Activated CD4-positive, alpha-beta T cell treated with anti-CD3 and anti-CD28 coated beads, Interleukin-2, amount 10 ng/mL, durations not matched to agents 24 days and 14 days (primary cell): ENCODE measurements at regions not wholly inside any gene's neighbourhood (a gene's known extent, or its start where the extent isn't known, plus 50 kb on each side); places are given as distances from the start of the nearest gene placed in this dataset.
A peak's percentile ranks its signal among the peaks of the same experiment; 100 is the strongest.
"Not testable (repeated sequence)": the region's sequence is repeated elsewhere in the genome, so short reads cannot be mapped to it uniquely, and the experiment has no call there.

Experiments
- DNase-seq: peaks from one replicate; pipeline ENCODE4 v3.0.0; 2022
- H3K27ac Mint-ChIP-seq: one replicate; pipeline ENCODE4 v1.8.0; 2022; ENCODE audit warnings: mild to moderate bottlenecking, mixed read lengths
- H3K27me3 Mint-ChIP-seq: one replicate; pipeline ENCODE4 v1.8.0; 2022; ENCODE audit warnings: mixed read lengths
- H3K36me3 Mint-ChIP-seq: one replicate; pipeline ENCODE4 v1.8.0; 2022; ENCODE audit warnings: low read depth, mild to moderate bottlenecking, mixed read lengths
- H3K4me1 Mint-ChIP-seq: one replicate; pipeline ENCODE4 v1.8.0; 2021; ENCODE audit warnings: mixed read lengths
- H3K4me3 Mint-ChIP-seq: one replicate; pipeline ENCODE4 v1.8.0; 2022; ENCODE audit warnings: mild to moderate bottlenecking, moderate library complexity, mixed read lengths
- H3K9me3 Mint-ChIP-seq: one replicate; pipeline ENCODE4 v1.8.0; 2021; ENCODE audit warnings: mixed read lengths
- intact Hi-C: fragments of 100-400 bp; cut with micrococcal nuclease; formaldehyde crosslinking; loops from one replicate; pipeline ENCODE4 v1.15.1; 2023

- no peak for DNase-seq
- H3K4me3 Mint-ChIP-seq = no peak overlapping the region
Measured at GRCh38 chr13:65188721-65189120, 2041.4 kb downstream of the PCDH9 start.

GRCh38 chr13:65168026-65168425 is 2062.1 kb downstream of the PCDH9 start:
- Mint-ChIP-seq H3K27me3 (no peaks in the 10 kb centered on the region), H3K4me3 (no peak overlapping the region), H3K4me1 (no peaks in the 10 kb centered on the region), H3K27ac (no peak overlapping the region), H3K9me3 (no peaks in the 10 kb centered on the region), H3K36me3 (no peaks in the 10 kb centered on the region)
- intact Hi-C loops = no loop called here
- DNase-seq = no peak

More at GRCh38 chr13:65188721-65189120, 2041.4 kb downstream of the PCDH9 start:
- no peak overlapping the region for H3K27ac Mint-ChIP-seq
- H3K36me3 Mint-ChIP-seq = no peaks in the 10 kb centered on the region
- no peaks in the 10 kb centered on the region for H3K27me3 Mint-ChIP-seq
- no peaks in the 10 kb centered on the region for H3K4me1 Mint-ChIP-seq
- intact Hi-C loops = no loop called here
- H3K9me3 Mint-ChIP-seq = peaks cover 9% of the 10 kb centered on the region

- no peak for DNase-seq
- Mint-ChIP-seq H3K27me3 (no peaks in the 10 kb centered on the region), H3K27ac (no peak overlapping the region), H3K4me1 (no peaks in the 10 kb centered on the region), H3K9me3 (no peaks in the 10 kb centered on the region), H3K4me3 (no peak overlapping the region), H3K36me3 (no peaks in the 10 kb centered on the region)
- intact Hi-C loops = no loop called here
Measured at GRCh38 chr13:65166675-65167074, 2063.5 kb downstream of the PCDH9 start.

DNA sequence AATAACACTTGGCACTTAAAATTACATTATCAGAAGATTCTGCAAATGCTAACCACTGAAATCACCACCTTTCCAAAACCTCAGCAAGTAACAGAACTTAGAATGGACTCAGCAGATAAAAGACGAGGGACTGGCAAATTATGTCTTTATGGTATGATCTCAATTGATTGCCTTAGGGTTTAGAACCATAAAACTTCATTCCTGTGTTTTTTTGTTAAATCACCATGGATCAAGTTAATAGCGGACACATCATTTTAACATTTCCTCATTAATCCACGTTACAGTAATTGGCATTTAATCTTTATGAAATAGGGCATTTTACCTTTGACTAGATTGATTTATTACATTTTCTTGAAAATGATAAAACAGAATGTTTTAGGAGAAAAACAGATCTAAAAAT is 2070.3 kb downstream of the PCDH9 start:
- H3K36me3 Mint-ChIP-seq = no peaks in the 10 kb centered on the region
- no peak overlapping the region for H3K27ac Mint-ChIP-seq
- peaks cover 5% of the 10 kb centered on the region for H3K9me3 Mint-ChIP-seq
- intact Hi-C loops = no loop called here
- DNase-seq = no peak
- no peak overlapping the region for H3K4me3 Mint-ChIP-seq
- no peaks in the 10 kb centered on the region for H3K27me3 Mint-ChIP-seq
- no peaks in the 10 kb centered on the region for H3K4me1 Mint-ChIP-seq

DNA sequence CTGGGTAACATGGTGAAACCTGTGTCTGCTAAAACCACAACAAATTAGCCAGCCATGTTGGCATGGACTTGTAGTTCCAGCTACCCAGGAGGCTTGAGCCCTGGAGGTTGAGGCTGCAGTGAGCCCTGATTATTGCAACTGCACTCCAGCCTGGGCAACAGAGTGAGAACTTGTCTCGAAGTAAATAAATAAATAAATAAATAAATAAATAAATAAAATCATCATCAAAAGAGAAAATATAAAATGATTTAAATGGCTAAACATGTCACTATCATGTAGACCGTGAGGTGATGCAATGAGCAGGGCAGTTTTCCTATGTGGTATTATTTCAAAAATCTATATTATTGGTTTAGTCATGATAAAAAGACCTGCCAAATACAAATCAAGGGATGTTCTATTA is 2074.3 kb downstream of the PCDH9 start:
- Mint-ChIP-seq H3K4me1 (peaks cover 6% of the 10 kb centered on the region), H3K36me3 (no peaks in the 10 kb centered on the region), H3K27me3 (no peaks in the 10 kb centered on the region), H3K4me3 (no peak overlapping the region), H3K27ac (no peak overlapping the region), H3K9me3 (peaks cover 3% of the 10 kb centered on the region)
- DNase-seq = no peak
- intact Hi-C loops = no loop called here

DNA sequence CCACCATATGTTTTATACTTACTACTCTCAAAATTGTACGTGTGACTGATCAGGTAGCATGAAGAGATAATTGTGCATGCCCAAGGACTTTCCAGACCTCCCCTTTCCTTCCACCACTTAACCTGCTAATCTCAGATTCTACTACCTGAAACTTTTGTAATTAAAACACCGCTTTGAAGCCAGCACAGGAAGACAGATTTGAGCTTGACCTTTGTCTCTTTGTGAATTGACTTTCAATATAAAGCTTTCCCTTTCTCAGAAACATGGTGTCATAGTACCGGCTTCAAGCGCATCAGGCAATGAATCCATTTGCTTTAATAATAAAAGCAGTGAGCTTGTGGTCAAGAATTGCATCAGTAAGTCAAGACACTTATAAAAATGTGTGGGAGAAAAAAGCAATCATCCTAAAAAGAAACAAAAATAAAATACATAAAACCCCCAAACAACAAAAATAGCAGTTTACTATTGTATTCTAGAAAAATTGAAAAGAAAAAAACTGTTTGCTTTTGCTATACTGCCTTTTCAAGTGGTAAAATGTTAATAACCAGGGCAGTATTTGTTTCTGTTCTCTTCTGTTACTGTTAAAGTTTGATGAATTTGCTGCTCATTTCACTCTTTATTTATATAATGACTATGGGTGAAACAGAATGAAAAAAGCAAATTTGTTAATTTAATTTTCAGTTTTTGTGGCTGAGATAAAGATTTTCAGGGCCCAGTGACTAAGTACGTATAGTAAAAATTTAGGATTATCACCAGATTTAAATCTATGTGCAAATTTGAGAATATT is 2075.3 kb downstream of the PCDH9 start:
- H3K27ac Mint-ChIP-seq = peak overlapping the region; percentile 17
- no peak overlapping the region for H3K4me3 Mint-ChIP-seq

GRCh38 chr13:65149687-65150086 is 2080.4 kb downstream of the PCDH9 start:
- Mint-ChIP-seq H3K9me3 (peaks cover 4% of the 10 kb centered on the region), H3K27ac (no peak overlapping the region), H3K36me3 (no peaks in the 10 kb centered on the region), H3K27me3 (no peaks in the 10 kb centered on the region), H3K4me1 (peaks cover 6% of the 10 kb centered on the region), H3K4me3 (no peak overlapping the region)
- intact Hi-C loops = no loop called here
- no peak for DNase-seq

More for the DNA sequence above, 2075.3 kb downstream of the PCDH9 start:
- DNase-seq = no peak
- Mint-ChIP-seq H3K9me3 (no peaks in the 10 kb centered on the region), H3K36me3 (no peaks in the 10 kb centered on the region), H3K27me3 (no peaks in the 10 kb centered on the region), H3K4me1 (peaks cover 6% of the 10 kb centered on the region)
- intact Hi-C loops = no loop called here

GRCh38 chr13:65143920-65144319 is 2086.2 kb downstream of the PCDH9 start:
- intact Hi-C loops = no loop called here
- Mint-ChIP-seq H3K4me3 (no peak overlapping the region), H3K9me3 (peaks cover 4% of the 10 kb centered on the region), H3K36me3 (no peaks in the 10 kb centered on the region), H3K27me3 (no peaks in the 10 kb centered on the region), H3K4me1 (no peaks in the 10 kb centered on the region), H3K27ac (no peak overlapping the region)
- no peak for DNase-seq

- intact Hi-C loops = no loop called here
- Mint-ChIP-seq H3K36me3 (no peaks in the 10 kb centered on the region), H3K27me3 (no peaks in the 10 kb centered on the region), H3K4me3 (no peak overlapping the region), H3K27ac (no peak overlapping the region), H3K9me3 (peaks cover 17% of the 10 kb centered on the region), H3K4me1 (no peaks in the 10 kb centered on the region)
- DNase-seq = no peak
Measured at GRCh38 chr13:65133094-65133493, 2097.0 kb downstream of the PCDH9 start.

GRCh38 chr13:65125236-65125635 is 2104.9 kb downstream of the PCDH9 start:
- H3K27ac Mint-ChIP-seq = no peak overlapping the region
- intact Hi-C loops = no loop called here
- H3K36me3 Mint-ChIP-seq = no peaks in the 10 kb centered on the region
- H3K4me1 Mint-ChIP-seq = no peaks in the 10 kb centered on the region
- H3K9me3 Mint-ChIP-seq = peaks cover 13% of the 10 kb centered on the region
- H3K4me3 Mint-ChIP-seq = no peak overlapping the region
- DNase-seq = no peak
- H3K27me3 Mint-ChIP-seq = no peaks in the 10 kb centered on the region

- Mint-ChIP-seq H3K27ac (no peak overlapping the region), H3K4me1 (no peaks in the 10 kb centered on the region), H3K36me3 (no peaks in the 10 kb centered on the region), H3K27me3 (no peaks in the 10 kb centered on the region), H3K4me3 (no peak overlapping the region), H3K9me3 (peaks cover 15% of the 10 kb centered on the region)
- intact Hi-C loops = no loop called here
- DNase-seq = no peak
Measured at GRCh38 chr13:65112531-65112941, 2117.6 kb downstream of the PCDH9 start.

- no peaks in the 10 kb centered on the region for H3K27me3 Mint-ChIP-seq
- no peak for DNase-seq
- intact Hi-C loops = no loop called here
- no peak overlapping the region for H3K4me3 Mint-ChIP-seq
- H3K27ac Mint-ChIP-seq = no peak overlapping the region
- peaks cover 15% of the 10 kb centered on the region for H3K9me3 Mint-ChIP-seq
- no peaks in the 10 kb centered on the region for H3K36me3 Mint-ChIP-seq
- no peaks in the 10 kb centered on the region for H3K4me1 Mint-ChIP-seq
Measured at GRCh38 chr13:65112123-65112522, 2118.0 kb downstream of the PCDH9 start.

DNA sequence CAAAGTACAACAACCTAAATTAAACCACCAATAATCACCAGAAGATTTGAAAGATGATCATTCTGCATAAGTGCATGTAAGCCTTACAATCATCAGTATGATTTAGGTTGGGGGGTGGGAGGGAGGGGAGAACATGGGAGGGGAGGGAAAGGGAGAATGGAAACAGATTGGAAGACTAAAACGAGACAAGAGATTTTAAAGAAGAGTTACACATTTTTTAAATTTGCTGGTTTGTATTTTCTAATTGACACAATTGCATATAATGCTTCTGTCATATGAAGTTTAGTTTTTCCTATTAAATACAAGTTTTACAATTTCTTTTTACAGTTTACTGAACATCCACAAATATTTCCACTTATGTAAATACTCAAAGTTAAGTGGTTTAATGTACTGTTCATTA is 2118.9 kb downstream of the PCDH9 start:
- Mint-ChIP-seq H3K4me1 (no peaks in the 10 kb centered on the region), H3K27me3 (no peaks in the 10 kb centered on the region), H3K4me3 (no peak overlapping the region), H3K27ac (no peak overlapping the region), H3K36me3 (no peaks in the 10 kb centered on the region), H3K9me3 (peaks cover 21% of the 10 kb centered on the region)
- no peak for DNase-seq
- intact Hi-C loops = no loop called here

DNA sequence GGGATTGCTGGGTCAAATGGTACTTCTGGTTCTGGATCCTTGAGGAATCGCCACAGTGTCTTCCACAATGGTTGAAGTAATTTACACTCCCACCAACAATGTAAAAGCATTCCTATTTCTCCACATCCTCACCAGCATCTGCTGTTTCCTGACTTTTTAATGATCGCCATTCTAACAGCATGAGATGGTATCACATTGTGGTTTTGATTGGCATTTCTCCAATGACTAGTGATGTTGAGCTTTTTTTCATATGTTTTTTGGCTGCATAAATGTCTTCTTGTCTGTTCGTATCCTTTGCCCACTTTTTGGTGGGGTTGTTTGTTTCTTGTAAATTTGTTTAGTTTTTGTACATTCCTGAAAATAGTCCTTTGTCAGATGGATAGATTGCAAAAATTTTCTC is 2125.7 kb downstream of the PCDH9 start:
- H3K27ac Mint-ChIP-seq, DNase-seq, intact Hi-C loops, H3K27me3 Mint-ChIP-seq, H3K4me1 Mint-ChIP-seq, H3K36me3 Mint-ChIP-seq, H3K4me3 Mint-ChIP-seq: not testable (repeated sequence)
- H3K9me3 Mint-ChIP-seq = peaks cover 19% of the 10 kb centered on the region

- intact Hi-C loops = no loop called here
- DNase-seq = no peak
- Mint-ChIP-seq H3K4me1 (no peaks in the 10 kb centered on the region), H3K36me3 (no peaks in the 10 kb centered on the region), H3K27ac (no peak overlapping the region), H3K27me3 (no peaks in the 10 kb centered on the region), H3K4me3 (no peak overlapping the region), H3K9me3 (peaks cover 13% of the 10 kb centered on the region)
Measured at GRCh38 chr13:65103351-65103750, 2126.8 kb downstream of the PCDH9 start.
